WTC11 (cell line): ENCODE measurements at regions not wholly inside any gene's neighbourhood (a gene's known extent, or its start where the extent isn't known, plus 50 kb on each side); places are given as distances from the start of the nearest gene placed in this dataset.

Experiments
- ATAC-seq: fragments of 200-7000 bp; cut with Tn5 transposase; 2 replicates; pipeline ENCODE4 v1.10.0; 2021; ENCODE audit warnings: mild to moderate bottlenecking, moderate library complexity
- CTCF ChIA-PET: fragments of 300-600 bp; sonication (Branson Sonifier 250); formaldehyde crosslinking; loops from one replicate; lab custom pipeline; 2021; ENCODE audit warnings: antibody characterized with exemption; lab: Charles Lee
- POLR2A ChIA-PET: fragments of 350-600 bp; sonication (Branson Sonifier 250); formaldehyde crosslinking; loops from one replicate; lab custom pipeline; 2021; ENCODE audit warnings: antibody characterized with exemption; lab: Charles Lee
- DNase-seq: peaks from one replicate; pipeline ENCODE4 v3.0.0; 2021; ENCODE audit warnings: low spot score
- H3K27ac Mint-ChIP-seq: 2 replicates; pipeline ENCODE4 v1.8.0; 2021; ENCODE audit warnings: mixed read lengths
- H3K27me3 Mint-ChIP-seq: 2 replicates; pipeline ENCODE4 v1.8.0; 2021; ENCODE audit warnings: low read depth, mild to moderate bottlenecking, moderate library complexity, mixed read lengths
- H3K36me3 Mint-ChIP-seq: 2 replicates; pipeline ENCODE4 v1.8.0; 2021; ENCODE audit warnings: mixed read lengths
- H3K4me1 Mint-ChIP-seq: 2 replicates; pipeline ENCODE4 v1.8.0; 2022; ENCODE audit warnings: mixed read lengths
- H3K4me3 Mint-ChIP-seq: 2 replicates; pipeline ENCODE4 v1.8.0; 2021; ENCODE audit warnings: mild to moderate bottlenecking, moderate library complexity, mixed read lengths
- H3K9me3 Mint-ChIP-seq: 2 replicates; pipeline ENCODE4 v1.8.0; 2021; ENCODE audit warnings: mixed read lengths
- ATF1 ChIP-seq: sonication (generic); formaldehyde crosslinking; IDR thresholded peaks from 2 replicates; pipeline ENCODE4 v1.8.1; 2023; ENCODE audit warnings: mild to moderate bottlenecking, moderate library complexity, missing genetic modification reagents
- ATF3 ChIP-seq: sonication (generic); formaldehyde crosslinking; conservative IDR thresholded peaks from 2 replicates; pipeline ENCODE4 v1.8.1; 2022; ENCODE audit warnings: mild to moderate bottlenecking, missing genetic modification reagents
- CREB1 ChIP-seq: sonication (generic); formaldehyde crosslinking; IDR thresholded peaks from 2 replicates; pipeline ENCODE4 v1.8.0; 2023; ENCODE audit warnings: mild to moderate bottlenecking, missing genetic modification reagents
- CREM ChIP-seq: sonication (generic); formaldehyde crosslinking; IDR thresholded peaks from 2 replicates; pipeline ENCODE4 v1.8.1; 2022; ENCODE audit warnings: mild to moderate bottlenecking, missing genetic modification reagents, moderate library complexity
- FOXK1 ChIP-seq: sonication (generic); formaldehyde crosslinking; IDR thresholded peaks from 2 replicates; pipeline ENCODE4 v1.8.0; 2022; ENCODE audit warnings: mild to moderate bottlenecking, moderate library complexity, missing genetic modification reagents
- FOXP4 ChIP-seq: sonication (generic); formaldehyde crosslinking; IDR thresholded peaks from 2 replicates; pipeline ENCODE4 v1.8.0; 2022; ENCODE audit warnings: mild to moderate bottlenecking, missing genetic modification reagents
- OVOL2 ChIP-seq: fragments of 250-450 bp; sonication (Bioruptor Pico); IDR thresholded peaks from 2 replicates; pipeline ENCODE4 v1.9.0; 2021; ENCODE audit warnings: mild to moderate bottlenecking, borderline replicate concordance
- SP1 ChIP-seq: sonication (generic); formaldehyde crosslinking; conservative IDR thresholded peaks from 2 replicates; pipeline ENCODE4 v1.8.1; 2022; ENCODE audit warnings: missing genetic modification reagents
- TEAD4 ChIP-seq: sonication (generic); formaldehyde crosslinking; IDR thresholded peaks from 2 replicates; pipeline ENCODE4 v1.8.0; 2022; ENCODE audit warnings: mild to moderate bottlenecking, missing genetic modification reagents
- USF1 ChIP-seq: sonication (generic); formaldehyde crosslinking; IDR thresholded peaks from 2 replicates; pipeline ENCODE4 v1.8.0; 2022; ENCODE audit warnings: mild to moderate bottlenecking, missing genetic modification reagents
- ZNF532 ChIP-seq: fragments of 250-450 bp; sonication (Bioruptor Pico); IDR thresholded peaks from 2 replicates; pipeline ENCODE4 v1.9.0; 2021; ENCODE audit warnings: mild to moderate bottlenecking, borderline replicate concordance
- TF ChIP-seq, protein P1 (sequence below): sonication (generic); formaldehyde crosslinking; IDR thresholded peaks from 2 replicates; pipeline ENCODE4 v1.8.0; 2023; ENCODE audit warnings: missing genetic modification reagents, mild to moderate bottlenecking, borderline replicate concordance
- TF ChIP-seq, protein P2 (sequence below): sonication (generic); formaldehyde crosslinking; IDR thresholded peaks from 2 replicates; pipeline ENCODE4 v1.8.1; 2023; ENCODE audit warnings: mild to moderate bottlenecking, missing genetic modification reagents
- TF ChIP-seq, protein P3 (sequence below): sonication (generic); formaldehyde crosslinking; IDR thresholded peaks from 2 replicates; pipeline ENCODE4 v1.8.0; 2022; ENCODE audit warnings: missing genetic modification reagents
- TF ChIP-seq, protein P4 (sequence below): sonication (generic); formaldehyde crosslinking; IDR thresholded peaks from 2 replicates; pipeline ENCODE4 v1.8.1; 2022; ENCODE audit warnings: mild to moderate bottlenecking, missing genetic modification reagents, moderate library complexity, borderline replicate concordance

GRCh38 chr11:81634483-81634882 is 1099.2 kb downstream of the FAM181B start (continued):
- TF ChIP-seq ZNF532 (CRISPR knock-in tag) (no peak), OVOL2 (CRISPR knock-in tag) (no peak)

DNA sequence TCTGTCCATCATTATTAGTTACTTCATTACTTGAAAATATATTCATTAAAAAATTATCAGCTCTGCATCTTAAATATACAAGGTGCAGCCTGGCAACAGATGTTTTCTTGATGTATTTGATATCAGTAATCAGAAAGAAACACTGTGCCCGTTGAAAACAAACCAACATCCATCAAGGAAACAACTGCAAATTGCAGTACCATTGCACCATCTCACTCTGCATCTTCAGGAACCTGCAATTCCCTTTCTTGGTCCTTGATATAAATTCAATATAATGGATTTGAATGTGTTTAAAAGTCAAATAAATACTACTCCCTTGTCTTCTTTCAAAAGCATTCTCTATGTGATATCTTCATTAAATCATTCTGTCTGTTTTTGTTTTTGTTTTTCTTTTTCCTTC is 1131.2 kb downstream of the FAM181B start:
- Mint-ChIP-seq H3K4me1 (no peaks in the 10 kb centered on the region), H3K36me3 (no peaks in the 10 kb centered on the region), H3K27me3 (no peaks in the 10 kb centered on the region), H3K4me3 (no peak overlapping the region), H3K9me3 (no peaks in the 10 kb centered on the region), H3K27ac (no peak overlapping the region)
- POLR2A ChIA-PET: no interaction called here
- ATAC-seq (no peak), DNase-seq (no peak)
- CTCF ChIA-PET: no interaction called here
- TF ChIP-seq USF1 (CRISPR knock-in tag) (no peak), CREB1 (CRISPR knock-in tag) (no peak), FOXK1 (CRISPR knock-in tag) (no peak), CREM (no peak), ATF1 (CRISPR knock-in tag) (no peak), TEAD4 (CRISPR knock-in tag) (no peak), SP1 (no peak), ATF3 (CRISPR knock-in tag) (no peak), FOXP4 (CRISPR knock-in tag) (no peak)
- TF ChIP-seq, protein P1, sequence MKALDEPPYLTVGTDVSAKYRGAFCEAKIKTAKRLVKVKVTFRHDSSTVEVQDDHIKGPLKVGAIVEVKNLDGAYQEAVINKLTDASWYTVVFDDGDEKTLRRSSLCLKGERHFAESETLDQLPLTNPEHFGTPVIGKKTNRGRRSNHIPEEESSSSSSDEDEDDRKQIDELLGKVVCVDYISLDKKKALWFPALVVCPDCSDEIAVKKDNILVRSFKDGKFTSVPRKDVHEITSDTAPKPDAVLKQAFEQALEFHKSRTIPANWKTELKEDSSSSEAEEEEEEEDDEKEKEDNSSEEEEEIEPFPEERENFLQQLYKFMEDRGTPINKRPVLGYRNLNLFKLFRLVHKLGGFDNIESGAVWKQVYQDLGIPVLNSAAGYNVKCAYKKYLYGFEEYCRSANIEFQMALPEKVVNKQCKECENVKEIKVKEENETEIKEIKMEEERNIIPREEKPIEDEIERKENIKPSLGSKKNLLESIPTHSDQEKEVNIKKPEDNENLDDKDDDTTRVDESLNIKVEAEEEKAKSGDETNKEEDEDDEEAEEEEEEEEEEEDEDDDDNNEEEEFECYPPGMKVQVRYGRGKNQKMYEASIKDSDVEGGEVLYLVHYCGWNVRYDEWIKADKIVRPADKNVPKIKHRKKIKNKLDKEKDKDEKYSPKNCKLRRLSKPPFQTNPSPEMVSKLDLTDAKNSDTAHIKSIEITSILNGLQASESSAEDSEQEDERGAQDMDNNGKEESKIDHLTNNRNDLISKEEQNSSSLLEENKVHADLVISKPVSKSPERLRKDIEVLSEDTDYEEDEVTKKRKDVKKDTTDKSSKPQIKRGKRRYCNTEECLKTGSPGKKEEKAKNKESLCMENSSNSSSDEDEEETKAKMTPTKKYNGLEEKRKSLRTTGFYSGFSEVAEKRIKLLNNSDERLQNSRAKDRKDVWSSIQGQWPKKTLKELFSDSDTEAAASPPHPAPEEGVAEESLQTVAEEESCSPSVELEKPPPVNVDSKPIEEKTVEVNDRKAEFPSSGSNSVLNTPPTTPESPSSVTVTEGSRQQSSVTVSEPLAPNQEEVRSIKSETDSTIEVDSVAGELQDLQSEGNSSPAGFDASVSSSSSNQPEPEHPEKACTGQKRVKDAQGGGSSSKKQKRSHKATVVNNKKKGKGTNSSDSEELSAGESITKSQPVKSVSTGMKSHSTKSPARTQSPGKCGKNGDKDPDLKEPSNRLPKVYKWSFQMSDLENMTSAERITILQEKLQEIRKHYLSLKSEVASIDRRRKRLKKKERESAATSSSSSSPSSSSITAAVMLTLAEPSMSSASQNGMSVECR (CRISPR knock-in tag): no peak
- TF ChIP-seq, protein P2, sequence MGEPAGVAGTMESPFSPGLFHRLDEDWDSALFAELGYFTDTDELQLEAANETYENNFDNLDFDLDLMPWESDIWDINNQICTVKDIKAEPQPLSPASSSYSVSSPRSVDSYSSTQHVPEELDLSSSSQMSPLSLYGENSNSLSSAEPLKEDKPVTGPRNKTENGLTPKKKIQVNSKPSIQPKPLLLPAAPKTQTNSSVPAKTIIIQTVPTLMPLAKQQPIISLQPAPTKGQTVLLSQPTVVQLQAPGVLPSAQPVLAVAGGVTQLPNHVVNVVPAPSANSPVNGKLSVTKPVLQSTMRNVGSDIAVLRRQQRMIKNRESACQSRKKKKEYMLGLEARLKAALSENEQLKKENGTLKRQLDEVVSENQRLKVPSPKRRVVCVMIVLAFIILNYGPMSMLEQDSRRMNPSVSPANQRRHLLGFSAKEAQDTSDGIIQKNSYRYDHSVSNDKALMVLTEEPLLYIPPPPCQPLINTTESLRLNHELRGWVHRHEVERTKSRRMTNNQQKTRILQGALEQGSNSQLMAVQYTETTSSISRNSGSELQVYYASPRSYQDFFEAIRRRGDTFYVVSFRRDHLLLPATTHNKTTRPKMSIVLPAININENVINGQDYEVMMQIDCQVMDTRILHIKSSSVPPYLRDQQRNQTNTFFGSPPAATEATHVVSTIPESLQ (CRISPR knock-in tag): no peak
- TF ChIP-seq, protein P3, sequence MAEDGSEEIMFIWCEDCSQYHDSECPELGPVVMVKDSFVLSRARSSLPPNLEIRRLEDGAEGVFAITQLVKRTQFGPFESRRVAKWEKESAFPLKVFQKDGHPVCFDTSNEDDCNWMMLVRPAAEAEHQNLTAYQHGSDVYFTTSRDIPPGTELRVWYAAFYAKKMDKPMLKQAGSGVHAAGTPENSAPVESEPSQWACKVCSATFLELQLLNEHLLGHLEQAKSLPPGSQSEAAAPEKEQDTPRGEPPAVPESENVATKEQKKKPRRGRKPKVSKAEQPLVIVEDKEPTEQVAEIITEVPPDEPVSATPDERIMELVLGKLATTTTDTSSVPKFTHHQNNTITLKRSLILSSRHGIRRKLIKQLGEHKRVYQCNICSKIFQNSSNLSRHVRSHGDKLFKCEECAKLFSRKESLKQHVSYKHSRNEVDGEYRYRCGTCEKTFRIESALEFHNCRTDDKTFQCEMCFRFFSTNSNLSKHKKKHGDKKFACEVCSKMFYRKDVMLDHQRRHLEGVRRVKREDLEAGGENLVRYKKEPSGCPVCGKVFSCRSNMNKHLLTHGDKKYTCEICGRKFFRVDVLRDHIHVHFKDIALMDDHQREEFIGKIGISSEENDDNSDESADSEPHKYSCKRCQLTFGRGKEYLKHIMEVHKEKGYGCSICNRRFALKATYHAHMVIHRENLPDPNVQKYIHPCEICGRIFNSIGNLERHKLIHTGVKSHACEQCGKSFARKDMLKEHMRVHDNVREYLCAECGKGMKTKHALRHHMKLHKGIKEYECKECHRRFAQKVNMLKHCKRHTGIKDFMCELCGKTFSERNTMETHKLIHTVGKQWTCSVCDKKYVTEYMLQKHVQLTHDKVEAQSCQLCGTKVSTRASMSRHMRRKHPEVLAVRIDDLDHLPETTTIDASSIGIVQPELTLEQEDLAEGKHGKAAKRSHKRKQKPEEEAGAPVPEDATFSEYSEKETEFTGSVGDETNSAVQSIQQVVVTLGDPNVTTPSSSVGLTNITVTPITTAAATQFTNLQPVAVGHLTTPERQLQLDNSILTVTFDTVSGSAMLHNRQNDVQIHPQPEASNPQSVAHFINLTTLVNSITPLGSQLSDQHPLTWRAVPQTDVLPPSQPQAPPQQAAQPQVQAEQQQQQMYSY (CRISPR knock-in tag): no peak
- TF ChIP-seq, protein P4, sequence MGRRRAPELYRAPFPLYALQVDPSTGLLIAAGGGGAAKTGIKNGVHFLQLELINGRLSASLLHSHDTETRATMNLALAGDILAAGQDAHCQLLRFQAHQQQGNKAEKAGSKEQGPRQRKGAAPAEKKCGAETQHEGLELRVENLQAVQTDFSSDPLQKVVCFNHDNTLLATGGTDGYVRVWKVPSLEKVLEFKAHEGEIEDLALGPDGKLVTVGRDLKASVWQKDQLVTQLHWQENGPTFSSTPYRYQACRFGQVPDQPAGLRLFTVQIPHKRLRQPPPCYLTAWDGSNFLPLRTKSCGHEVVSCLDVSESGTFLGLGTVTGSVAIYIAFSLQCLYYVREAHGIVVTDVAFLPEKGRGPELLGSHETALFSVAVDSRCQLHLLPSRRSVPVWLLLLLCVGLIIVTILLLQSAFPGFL: no peak
